ENCODE measurements at regions not wholly inside any gene's neighbourhood (a gene's known extent, or its start where the extent isn't known, plus 50 kb on each side); places are given as distances from the start of the nearest gene placed in this dataset.

GRCh38 chr2:6496376-6496775, 369.3 kb downstream of the CMPK2 start:
- Mint-ChIP-seq H3K4me1 (ENCODE audit: low read depth, unreplicated experiment) (no peaks in the 10 kb centered on the region), H3K27ac (ENCODE audit: unreplicated experiment) (no peak overlapping the region), H3K27me3 (ENCODE audit: unreplicated experiment) (peaks cover 4% of the 10 kb centered on the region), H3K4me3 (ENCODE audit: unreplicated experiment) (no peak overlapping the region), H3K9me3 (ENCODE audit: unreplicated experiment) (no peaks in the 10 kb centered on the region), H3K36me3 (ENCODE audit: unreplicated experiment) (no peaks in the 10 kb centered on the region)
- no peak for TF ChIP-seq CTCF (IDR thresholded peaks at IDR 0.05; ENCODE audit: partially characterized antibody, unreplicated experiment)
- no peak for DNase-seq

- Mint-ChIP-seq H3K27ac (ENCODE audit: unreplicated experiment) (no peak overlapping the region), H3K9me3 (ENCODE audit: unreplicated experiment) (no peaks in the 10 kb centered on the region), H3K27me3 (ENCODE audit: unreplicated experiment) (peaks cover 4% of the 10 kb centered on the region), H3K4me3 (ENCODE audit: unreplicated experiment) (no peak overlapping the region), H3K36me3 (ENCODE audit: unreplicated experiment) (no peaks in the 10 kb centered on the region), H3K4me1 (ENCODE audit: low read depth, unreplicated experiment) (no peaks in the 10 kb centered on the region)
- no peak for DNase-seq
- no peak for TF ChIP-seq CTCF (IDR thresholded peaks at IDR 0.05; ENCODE audit: partially characterized antibody, unreplicated experiment)
Measured at GRCh38 chr2:6497048-6497447, 368.7 kb downstream of the CMPK2 start.

GRCh38 chr2:6498841-6499240, 366.9 kb downstream of the CMPK2 start:
- H3K27ac Mint-ChIP-seq (ENCODE audit: unreplicated experiment), result no peak overlapping the region
- no peaks in the 10 kb centered on the region for H3K9me3 Mint-ChIP-seq (ENCODE audit: unreplicated experiment)
- no peaks in the 10 kb centered on the region for H3K4me1 Mint-ChIP-seq (ENCODE audit: low read depth, unreplicated experiment)
- peaks cover 1% of the 10 kb centered on the region for H3K27me3 Mint-ChIP-seq (ENCODE audit: unreplicated experiment)
- no peak for DNase-seq
- no peak overlapping the region for H3K4me3 Mint-ChIP-seq (ENCODE audit: unreplicated experiment)
- no peaks in the 10 kb centered on the region for H3K36me3 Mint-ChIP-seq (ENCODE audit: unreplicated experiment)
- TF ChIP-seq CTCF (IDR thresholded peaks at IDR 0.05; ENCODE audit: partially characterized antibody, unreplicated experiment), result no peak

- TF ChIP-seq CTCF (IDR thresholded peaks at IDR 0.05; ENCODE audit: partially characterized antibody, unreplicated experiment), result no peak
- H3K9me3 Mint-ChIP-seq (ENCODE audit: unreplicated experiment), result no peaks in the 10 kb centered on the region
- DNase-seq, result no peak
- no peaks in the 10 kb centered on the region for H3K36me3 Mint-ChIP-seq (ENCODE audit: unreplicated experiment)
- H3K4me3 Mint-ChIP-seq (ENCODE audit: unreplicated experiment), result no peak overlapping the region
- peaks cover 3% of the 10 kb centered on the region for H3K27me3 Mint-ChIP-seq (ENCODE audit: unreplicated experiment)
- no peaks in the 10 kb centered on the region for H3K4me1 Mint-ChIP-seq (ENCODE audit: low read depth, unreplicated experiment)
- no peak overlapping the region for H3K27ac Mint-ChIP-seq (ENCODE audit: unreplicated experiment)
Measured at GRCh38 chr2:6499691-6500090, 366.0 kb downstream of the CMPK2 start.

GRCh38 chr2:6506361-6506794, 359.3 kb downstream of the CMPK2 start:
- H3K4me3 Mint-ChIP-seq (ENCODE audit: unreplicated experiment), result no peak overlapping the region
- DNase-seq, result no peak
- H3K4me1 Mint-ChIP-seq (ENCODE audit: low read depth, unreplicated experiment), result no peaks in the 10 kb centered on the region
- no peak for TF ChIP-seq CTCF (IDR thresholded peaks at IDR 0.05; ENCODE audit: partially characterized antibody, unreplicated experiment)
- H3K27ac Mint-ChIP-seq (ENCODE audit: unreplicated experiment), result no peak overlapping the region
- peaks cover 2% of the 10 kb centered on the region for H3K9me3 Mint-ChIP-seq (ENCODE audit: unreplicated experiment)
- H3K27me3 Mint-ChIP-seq (ENCODE audit: unreplicated experiment), result peaks cover 2% of the 10 kb centered on the region
- no peaks in the 10 kb centered on the region for H3K36me3 Mint-ChIP-seq (ENCODE audit: unreplicated experiment)

Data from glutamatergic neuron (in vitro differentiated cells).